ENCODE measurements at regions not wholly inside any gene's neighbourhood (a gene's known extent, or its start where the extent isn't known, plus 50 kb on each side); places are given as distances from the start of the nearest gene placed in this dataset.

DNA sequence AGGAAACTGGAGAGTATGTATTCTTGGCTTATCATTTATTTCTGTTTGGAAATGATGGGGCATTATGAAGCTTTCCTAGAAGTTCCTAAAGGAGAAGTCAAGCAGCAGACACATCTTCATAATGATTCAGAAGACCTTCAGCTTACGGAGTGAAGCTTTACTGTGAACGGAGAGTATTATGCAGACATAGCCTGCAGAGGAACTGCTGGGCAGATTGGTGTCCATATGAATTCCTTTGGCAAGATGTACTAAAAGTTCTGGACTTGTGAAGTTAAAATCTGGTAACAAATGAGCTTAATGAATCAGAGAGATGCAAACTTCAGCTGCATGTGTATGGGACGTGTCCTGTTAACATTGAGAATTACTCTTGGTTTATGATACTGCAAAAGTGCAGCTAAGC is 60.1 kb downstream of the NABP1 start:
- TF ChIP-seq CTCF (IDR thresholded peaks at IDR 0.05), result no peak
- no peak for DNase-seq
- H3K9me3 ChIP-seq, result no peaks in the 10 kb centered on the region
- no peak overlapping the region for H3K4me3 ChIP-seq
- ATAC-seq, result no peak
- no peaks in the 10 kb centered on the region for H3K4me1 ChIP-seq (ENCODE audit: low read depth)
- intact Hi-C loops (cut with DNase I, micrococcal nuclease), result no loop called here
- H3K36me3 ChIP-seq (ENCODE audit: low read depth), result no peaks in the 10 kb centered on the region

DNA sequence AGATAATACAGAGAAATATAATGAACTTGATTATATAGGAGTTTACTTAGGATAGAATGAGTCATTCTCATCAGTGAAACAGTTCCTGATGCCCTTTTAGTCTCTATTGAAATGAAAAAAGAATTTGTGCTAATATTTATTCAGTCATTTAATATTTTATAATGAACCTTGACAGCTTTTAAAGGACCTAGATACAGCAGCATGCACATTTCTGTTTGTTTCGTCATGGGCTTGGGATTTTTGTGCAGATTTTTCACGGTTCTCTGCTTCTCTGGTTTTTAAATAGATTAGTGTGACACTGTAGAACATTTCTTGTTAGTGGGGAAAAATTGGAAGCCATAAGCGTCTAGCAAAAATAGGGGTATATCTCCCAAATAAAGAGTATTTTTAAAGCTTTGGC is 60.7 kb downstream of the NABP1 start:
- Histone ChIP-seq H3K4me1 (ENCODE audit: low read depth) (no peaks in the 10 kb centered on the region), H3K9me3 (no peaks in the 10 kb centered on the region), H3K36me3 (ENCODE audit: low read depth) (no peaks in the 10 kb centered on the region), H3K4me3 (no peak overlapping the region)
- DNase-seq (no peak), ATAC-seq (no peak)
- intact Hi-C loops (cut with DNase I, micrococcal nuclease), result no loop called here
- TF ChIP-seq CTCF (IDR thresholded peaks at IDR 0.05), result no peak

GRCh38 chr2:191739194-191739593 is 61.3 kb downstream of the NABP1 start:
- no peak for TF ChIP-seq CTCF (IDR thresholded peaks at IDR 0.05)
- H3K4me3 ChIP-seq, result no peak overlapping the region
- no peaks in the 10 kb centered on the region for H3K9me3 ChIP-seq
- no peaks in the 10 kb centered on the region for H3K36me3 ChIP-seq (ENCODE audit: low read depth)
- ATAC-seq, result no peak
- intact Hi-C loops (cut with DNase I, micrococcal nuclease), result no loop called here
- H3K4me1 ChIP-seq (ENCODE audit: low read depth), result no peaks in the 10 kb centered on the region
- DNase-seq, result no peak

DNA sequence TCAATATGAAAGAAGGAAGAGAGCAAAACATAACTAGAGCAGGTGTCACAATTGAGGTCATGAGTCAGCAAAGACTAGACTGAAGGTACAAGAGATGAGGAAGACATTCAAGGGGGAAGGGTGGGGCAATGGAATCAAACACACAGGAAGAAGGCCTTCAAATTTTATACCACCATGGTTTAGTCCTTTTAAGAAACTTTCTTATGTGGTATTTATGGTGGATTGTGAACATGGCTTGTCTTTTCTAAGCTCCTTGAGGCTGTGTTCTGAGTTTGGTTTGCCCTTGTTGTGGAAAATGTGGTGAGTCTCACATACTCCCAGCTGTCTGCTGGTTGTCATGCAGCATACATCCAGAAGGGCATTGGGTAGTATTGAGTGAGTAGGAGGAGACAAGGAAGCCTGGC is 62.1 kb downstream of the NABP1 start:
- DNase-seq, result peak in 1 of 3 donors; percentile 4
- H3K4me1 ChIP-seq (ENCODE audit: low read depth), result no peaks in the 10 kb centered on the region
- TF ChIP-seq CTCF (IDR thresholded peaks at IDR 0.05), result no peak
- no peaks in the 10 kb centered on the region for H3K9me3 ChIP-seq
- H3K36me3 ChIP-seq (ENCODE audit: low read depth), result no peaks in the 10 kb centered on the region
- peak; percentile 52 for ATAC-seq
- intact Hi-C loops (cut with DNase I, micrococcal nuclease), result no loop called here
- no peak overlapping the region for H3K4me3 ChIP-seq

GRCh38 chr2:191740759-191741158 is 62.8 kb downstream of the NABP1 start:
- no peak for DNase-seq
- Histone ChIP-seq H3K4me1 (ENCODE audit: low read depth) (no peaks in the 10 kb centered on the region), H3K36me3 (ENCODE audit: low read depth) (no peaks in the 10 kb centered on the region), H3K4me3 (no peak overlapping the region), H3K9me3 (no peaks in the 10 kb centered on the region)
- no peak for TF ChIP-seq CTCF (IDR thresholded peaks at IDR 0.05)
- intact Hi-C loops (cut with DNase I, micrococcal nuclease), result no loop called here
- ATAC-seq, result no peak

Data from mucosa of descending colon (tissue), 3 donors.